GM12892 (cell line): ENCODE measurements at regions not wholly inside any gene's neighbourhood (a gene's known extent, or its start where the extent isn't known, plus 50 kb on each side); places are given as distances from the start of the nearest gene placed in this dataset.

Experiments used
- DNase-seq: peaks from one replicate; pipeline ENCODE4 v3.0.0; 2011; ENCODE audit not compliant: insufficient read length
- FAIRE-seq: peaks from 2 replicates; lab custom pipeline; 2011; peaks lifted over from hg19 to GRCh38; lab: Jason Lieb, UNC
- POLR2A ChIP-seq: IDR thresholded peaks from 2 replicates; pipeline ENCODE4 v1.6.1; 2011; ENCODE audit warnings: low read depth, low read length, control low read depth
- POLR2AphosphoS5 ChIP-seq: IDR thresholded peaks from 2 replicates; pipeline ENCODE4 v1.6.1; 2011; ENCODE audit warnings: low read depth, low read length, control low read depth
- TAF1 ChIP-seq: IDR thresholded peaks from 2 replicates; pipeline ENCODE4 v1.6.1; 2011; ENCODE audit warnings: low read depth, mild to moderate bottlenecking, control low read depth, low read length, borderline replicate concordance

DNA sequence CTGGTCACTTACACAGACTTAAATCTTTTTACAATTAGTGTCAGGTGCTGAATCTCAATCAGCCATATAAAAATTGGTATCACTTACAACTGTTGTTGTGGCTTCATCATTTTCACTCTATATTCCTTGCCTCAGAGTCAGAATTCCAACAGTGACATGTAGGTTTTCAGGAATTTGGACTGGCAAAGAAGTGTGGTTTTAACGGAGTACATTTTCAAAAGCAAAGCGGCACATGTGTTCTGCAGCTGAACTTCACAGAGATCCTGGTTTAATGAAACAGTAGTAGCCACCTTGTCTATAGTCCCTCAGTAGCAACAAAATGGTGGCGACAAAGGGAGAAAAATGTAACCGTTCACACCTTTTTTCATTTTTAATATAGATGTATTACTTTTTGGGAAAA lies 486.6 kb downstream of the FAT4 start:
- TF ChIP-seq TAF1 (no peak), POLR2AphosphoS5 (no peak), POLR2A (no peak)
- DNase-seq = no peak
- FAIRE-seq = no peak

DNA sequence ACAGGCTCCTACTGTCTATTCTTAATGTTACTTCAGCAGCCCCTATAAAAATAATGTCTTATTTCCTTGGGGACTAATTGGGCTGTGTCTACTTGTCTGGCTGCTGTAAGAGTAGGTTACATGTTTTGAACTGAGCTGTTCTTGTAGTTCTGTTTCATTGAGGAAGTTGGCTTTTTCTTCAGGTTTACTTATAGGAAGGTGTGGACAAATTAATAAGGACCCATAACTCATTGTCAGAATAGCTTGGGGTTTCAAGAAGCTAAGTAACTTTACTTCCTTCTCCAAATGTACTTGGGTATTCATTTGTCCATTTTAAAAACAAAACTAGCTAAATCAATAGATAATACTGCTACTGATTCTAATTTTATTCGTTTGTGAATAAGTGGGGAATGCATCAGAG lies 487.2 kb downstream of the FAT4 start:
- DNase-seq (no peak), FAIRE-seq (no peak)
- TF ChIP-seq POLR2A (no peak), TAF1 (no peak), POLR2AphosphoS5 (no peak)

DNA sequence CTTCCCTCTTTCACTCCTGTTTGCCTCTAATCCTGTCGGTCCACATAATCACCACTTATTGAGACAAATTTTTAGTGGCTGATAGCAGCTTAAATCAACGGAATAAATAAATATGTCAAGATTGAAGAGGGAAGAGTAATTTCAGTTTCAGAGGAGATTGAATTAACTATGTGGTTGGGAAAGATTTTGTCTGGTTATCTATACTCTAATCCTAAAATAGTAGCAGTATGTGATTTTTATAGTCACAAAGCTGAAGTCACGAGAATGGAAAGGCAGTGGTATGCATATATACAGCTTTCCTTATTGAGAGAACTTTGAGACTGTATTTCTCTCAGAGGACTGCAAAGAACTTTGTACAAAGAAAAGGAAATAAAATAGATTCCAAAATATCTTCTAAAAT lies 493.3 kb downstream of the FAT4 start:
- TF ChIP-seq TAF1 (no peak), POLR2AphosphoS5 (no peak), POLR2A (no peak)
- DNase-seq (no peak), FAIRE-seq (no peak)

DNA sequence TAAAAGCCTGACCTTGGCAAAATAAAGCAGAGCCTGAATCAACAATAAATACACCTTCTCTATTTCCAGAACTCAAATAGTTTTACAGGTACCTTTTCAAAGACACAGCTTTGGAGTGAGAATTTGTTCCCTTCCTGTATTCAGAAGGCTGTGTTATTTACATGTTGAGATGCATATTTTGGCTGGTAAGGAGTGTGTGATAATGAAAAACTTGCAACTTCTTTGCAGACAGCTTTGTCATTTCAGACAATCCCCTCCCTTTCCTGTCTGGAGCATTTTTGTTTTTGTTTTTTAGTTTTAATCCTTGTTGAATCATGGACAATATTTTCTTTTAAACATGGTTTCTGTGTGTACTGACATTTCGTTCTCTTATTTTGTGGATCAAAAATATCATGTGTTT lies 493.8 kb downstream of the FAT4 start:
- TF ChIP-seq POLR2AphosphoS5 (no peak), POLR2A (no peak), TAF1 (no peak)
- DNase-seq = no peak
- FAIRE-seq = no peak

DNA sequence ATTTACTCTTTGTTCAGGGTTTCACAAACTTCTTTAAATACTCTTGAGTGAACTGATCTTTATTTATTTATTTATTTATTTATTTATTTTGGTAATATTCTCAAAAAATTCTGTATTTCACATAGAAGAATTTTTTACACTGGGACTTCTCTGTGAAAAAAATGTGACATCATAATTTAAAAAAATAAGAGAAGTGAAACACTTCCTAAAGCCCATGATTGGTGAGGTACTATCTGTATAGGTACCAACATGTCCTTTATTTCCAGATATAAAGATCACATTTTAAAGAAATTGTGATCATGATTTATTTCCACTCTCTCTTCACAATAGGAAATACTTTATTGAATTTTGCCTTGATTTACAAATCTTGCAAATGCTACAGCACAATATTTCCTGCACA lies 497.1 kb downstream of the FAT4 start:
- no peak for TF ChIP-seq TAF1
- FAIRE-seq = no peak
- no peak for DNase-seq

DNA sequence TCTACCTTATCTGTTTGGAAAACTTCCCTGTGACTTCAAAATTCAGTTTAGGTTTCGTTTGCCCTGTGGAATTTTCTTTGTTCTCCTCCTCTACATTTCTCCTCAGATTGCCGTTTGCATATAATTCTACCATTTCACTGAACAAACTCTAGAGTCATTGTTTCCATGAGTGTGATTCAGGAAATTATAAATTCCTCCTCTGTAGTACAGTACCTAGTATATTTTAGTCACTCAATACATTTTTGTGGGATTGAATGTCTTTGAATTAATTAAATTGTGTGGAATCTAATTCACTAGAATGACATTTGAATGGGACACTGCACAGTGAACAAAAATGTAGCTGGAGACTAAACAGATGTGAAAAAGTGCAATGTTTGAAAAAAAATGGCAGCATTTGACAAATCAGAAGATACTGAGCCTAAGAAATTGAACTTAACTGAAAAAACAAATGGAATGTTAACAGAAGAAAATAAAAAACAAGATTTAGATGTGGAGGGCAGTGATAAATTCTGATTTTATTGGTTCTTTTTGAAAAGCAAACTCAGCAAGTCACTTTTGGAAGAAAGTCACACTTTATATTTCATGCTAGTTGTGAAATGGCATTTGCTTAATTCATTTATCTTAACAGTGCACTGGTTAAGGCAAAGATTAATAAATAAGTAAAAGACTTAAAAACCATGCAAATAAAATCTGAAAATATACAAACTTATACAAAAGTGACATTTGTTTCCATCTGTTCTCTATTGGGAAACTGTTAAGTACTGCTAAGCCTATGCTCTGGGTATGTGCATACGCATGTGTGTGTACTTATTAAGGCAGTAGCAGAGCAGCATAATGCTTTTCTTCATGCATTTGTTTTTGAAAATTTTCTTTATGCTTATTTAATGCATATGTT lies 512.3 kb downstream of the FAT4 start:
- no peak for FAIRE-seq
- TF ChIP-seq TAF1 (no peak), POLR2AphosphoS5 (no peak), POLR2A (no peak)
- DNase-seq = no peak

DNA sequence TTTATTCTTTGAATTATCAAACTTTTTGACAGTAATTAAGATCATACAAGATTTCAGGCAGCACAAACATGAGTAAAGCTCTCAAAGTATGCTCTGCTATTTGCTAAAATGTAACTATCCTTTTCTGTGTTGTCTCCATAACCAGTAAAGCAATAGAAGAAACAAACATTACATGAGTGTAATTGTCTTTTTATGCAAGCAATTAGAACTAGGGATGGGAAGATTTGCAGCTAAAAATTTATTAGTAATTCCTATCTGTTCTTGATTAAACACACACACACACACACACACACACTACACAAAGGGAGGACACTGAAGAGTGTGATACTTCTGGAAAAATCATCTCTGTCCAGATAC lies 512.9 kb downstream of the FAT4 start:
- DNase-seq (no peak), FAIRE-seq (no peak)
- no peak for TF ChIP-seq POLR2A
- TF ChIP-seq TAF1 = no peak
- no peak for TF ChIP-seq POLR2AphosphoS5

DNA sequence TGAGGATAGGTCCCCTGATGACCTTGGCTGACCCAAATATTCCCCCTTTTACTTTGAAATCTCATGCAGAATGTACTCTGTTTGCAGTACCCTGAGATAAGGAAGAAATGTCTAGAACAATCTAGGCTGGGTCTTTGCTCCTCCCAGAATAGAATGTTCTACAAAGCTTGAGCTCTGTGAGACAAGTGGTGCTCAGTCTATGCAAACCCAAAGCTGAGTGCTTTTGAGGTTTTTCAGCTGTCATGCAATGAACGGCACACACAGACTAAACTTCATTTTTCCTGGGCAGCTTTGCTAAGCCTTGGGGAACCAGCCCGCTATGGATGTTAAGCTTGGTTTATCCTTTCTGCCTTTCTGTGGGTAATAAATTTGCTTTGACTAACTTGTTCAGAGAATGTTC lies 513.6 kb downstream of the FAT4 start:
- FAIRE-seq = no peak
- no peak for DNase-seq
- no peak for TF ChIP-seq TAF1
- no peak for TF ChIP-seq POLR2AphosphoS5
- no peak for TF ChIP-seq POLR2A

DNA sequence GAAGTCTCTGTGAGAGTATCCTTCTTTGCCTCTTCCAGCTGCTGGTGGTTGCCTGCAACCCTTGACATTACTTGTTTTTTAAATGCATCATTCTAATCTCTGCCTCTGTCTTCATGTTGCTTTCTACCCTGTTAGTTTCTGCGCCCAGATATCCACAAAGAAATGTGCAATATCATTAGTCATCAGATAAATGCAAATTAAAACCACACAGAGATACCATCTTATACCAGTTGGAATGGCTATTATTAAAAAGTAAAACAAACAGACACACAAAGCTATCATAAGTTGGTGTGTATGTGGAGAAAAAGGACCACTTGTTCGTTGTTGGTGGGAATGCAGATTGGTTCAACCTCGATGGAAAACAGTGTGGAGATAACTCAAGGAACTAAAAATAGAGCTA lies 517.4 kb downstream of the FAT4 start:
- FAIRE-seq (no peak), DNase-seq (no peak)
- TF ChIP-seq POLR2AphosphoS5 = no peak
- TF ChIP-seq POLR2A = no peak
- TF ChIP-seq TAF1 = no peak

DNA sequence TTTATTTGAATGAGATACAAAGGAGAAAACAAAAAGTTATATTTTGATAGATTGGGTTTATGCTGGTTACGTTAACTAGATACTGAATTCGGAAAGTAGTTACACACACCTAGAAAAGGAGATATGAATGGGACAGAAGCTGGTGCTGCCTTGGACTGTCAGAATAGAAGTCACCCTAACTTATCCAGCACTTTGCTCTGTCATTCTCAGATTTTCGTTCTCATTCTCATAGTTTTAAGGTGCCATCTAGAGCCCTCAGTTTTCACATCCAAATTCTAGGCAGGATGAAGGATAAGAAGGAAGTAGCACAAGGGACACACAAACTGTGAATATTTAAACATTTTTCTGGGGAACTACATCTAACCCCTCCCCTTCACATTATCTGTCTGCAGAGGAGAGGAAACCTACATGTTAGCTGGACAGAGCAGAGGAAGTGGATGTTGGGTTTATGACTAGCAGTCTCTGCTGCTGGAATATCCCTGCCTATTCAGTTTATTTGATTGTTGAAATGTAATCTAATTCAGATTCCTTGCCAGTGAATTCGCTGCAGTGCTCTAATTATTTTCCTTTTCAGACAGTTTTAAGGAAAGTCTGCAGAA lies 521.9 kb downstream of the FAT4 start:
- no peak for FAIRE-seq
- DNase-seq = no peak
- no peak for TF ChIP-seq TAF1

DNA sequence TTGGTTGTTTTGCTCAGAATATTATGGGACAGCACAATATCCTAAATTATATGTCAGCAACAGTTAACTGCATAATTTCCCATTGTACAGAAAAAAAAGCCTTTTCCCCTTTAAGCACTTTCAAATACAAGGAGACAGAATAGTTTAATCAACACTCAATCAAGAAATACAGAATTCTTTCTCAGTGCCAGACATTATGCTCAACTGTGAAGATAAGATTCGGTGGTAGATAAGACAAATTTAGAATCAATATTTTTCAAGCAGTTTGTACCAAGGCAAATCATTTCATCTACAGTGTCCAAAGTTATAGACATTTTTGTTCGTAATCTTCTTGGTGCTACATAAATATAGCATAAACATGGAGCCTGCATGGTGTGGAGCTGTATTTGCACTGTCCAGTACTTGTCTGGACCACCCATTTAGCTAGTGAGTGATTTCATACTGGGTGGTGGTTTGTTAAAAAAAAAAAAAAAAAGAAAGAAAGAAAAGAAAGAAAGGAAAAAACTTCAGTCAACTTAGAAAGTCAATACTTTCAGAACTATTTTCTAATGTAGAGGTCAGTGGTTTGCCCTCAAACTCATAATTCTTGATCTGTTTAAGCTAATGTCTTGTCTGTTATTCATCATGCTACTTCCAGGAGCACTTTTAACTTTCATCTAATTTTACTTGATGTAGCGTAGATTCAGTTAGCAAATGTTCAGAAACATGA lies 522.9 kb downstream of the FAT4 start:
- DNase-seq (no peak), FAIRE-seq (no peak)
- TF ChIP-seq TAF1 = no peak
- no peak for TF ChIP-seq POLR2A
- TF ChIP-seq POLR2AphosphoS5 = no peak

DNA sequence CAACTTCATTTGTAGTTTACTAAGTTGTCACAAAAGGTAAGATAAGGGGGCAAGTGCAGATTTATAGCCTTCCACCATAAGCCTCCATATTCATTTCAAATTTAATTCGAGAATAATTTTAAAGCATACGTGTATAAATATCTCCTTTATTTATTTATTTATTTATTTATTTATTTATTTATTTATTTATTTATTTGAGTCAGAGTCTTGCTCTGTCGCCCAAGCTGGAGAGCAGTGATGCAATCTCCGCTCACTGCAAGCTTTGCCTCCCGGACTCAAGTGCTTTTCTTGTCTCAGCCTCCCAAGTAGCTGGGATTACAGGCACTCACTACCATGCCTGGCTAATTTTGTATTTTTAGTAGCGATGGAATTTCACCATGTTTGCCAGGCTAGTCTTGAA lies 523.4 kb downstream of the FAT4 start:
- FAIRE-seq = no peak
- TF ChIP-seq TAF1 (no peak), POLR2A (no peak), POLR2AphosphoS5 (no peak)
- no peak for DNase-seq
